Fibroblast of lung (primary cell): ENCODE measurements at regions not wholly inside any gene's neighbourhood (a gene's known extent, or its start where the extent isn't known, plus 50 kb on each side); places are given as distances from the start of the nearest gene placed in this dataset.

Experiments
- DNase-seq, 2 donors: peaks; one replicate each; pipeline versions ENCODE4 v3.0.0 to v3.0.0-alpha.2; 2010; ENCODE audit warnings: low read depth in 2 of 2
- H2AFZ ChIP-seq: 2 replicates; pipeline ENCODE4 v1.5.1; 2012; ENCODE audit warnings: low read length, control low read depth, inconsistent platforms
- H3K27ac ChIP-seq: 2 replicates; pipeline ENCODE4 v1.5.1; 2011; ENCODE audit warnings: low read length, control low read depth; ENCODE audit not compliant: insufficient read depth
- H3K27me3 ChIP-seq: 2 replicates; pipeline ENCODE4 v1.5.1; 2011; ENCODE audit warnings: mild to moderate bottlenecking, low read length; ENCODE audit not compliant: control insufficient read depth, insufficient read depth
- H3K36me3 ChIP-seq: 2 replicates; pipeline ENCODE4 v1.5.1; 2011; ENCODE audit warnings: low read length; ENCODE audit not compliant: control insufficient read depth, insufficient read depth
- H3K4me1 ChIP-seq: 2 replicates; pipeline ENCODE4 v1.5.1; 2011; ENCODE audit warnings: low read length; ENCODE audit not compliant: control insufficient read depth, insufficient read depth; ENCODE audit errors: extremely low read depth
- H3K4me2 ChIP-seq: 2 replicates; pipeline ENCODE4 v1.5.1; 2011; ENCODE audit warnings: low read length, control low read depth; ENCODE audit not compliant: insufficient read depth; ENCODE audit errors: extremely low read depth
- H3K4me3 ChIP-seq, 4 experiments: fragments of 200-600 bp in 1 of 4; sonication (generic) in 1 of 4; replicated peaks in 1 of 4; 2 replicates each; pipeline ENCODE4 v1.5.1; 2011 to 2016; ENCODE audit warnings: low read length in 4 of 4, low read depth in 3 of 4, mild to moderate bottlenecking in 3 of 4, control low read depth in 2 of 4, inconsistent platforms in 1 of 4, mixed read lengths in 1 of 4; ENCODE audit not compliant: insufficient read depth in 1 of 4; ENCODE audit errors: control extremely low read depth in 1 of 4
- H3K79me2 ChIP-seq: 2 replicates; pipeline ENCODE4 v1.5.1; 2012; ENCODE audit warnings: mild to moderate bottlenecking, low read length, inconsistent platforms; ENCODE audit not compliant: control insufficient read depth, insufficient read depth
- H3K9ac ChIP-seq: 2 replicates; pipeline ENCODE4 v1.5.1; 2011; ENCODE audit warnings: mild to moderate bottlenecking, low read length, control low read depth; ENCODE audit not compliant: insufficient read depth
- H3K9me3 ChIP-seq: 2 replicates; pipeline ENCODE4 v1.5.1; 2012; ENCODE audit warnings: low read depth, low read length; ENCODE audit not compliant: control insufficient read depth, insufficient read depth
- H4K20me1 ChIP-seq: 2 replicates; pipeline ENCODE4 v1.5.1; 2011; ENCODE audit warnings: low read length; ENCODE audit not compliant: control insufficient read depth, insufficient read depth; ENCODE audit errors: extremely low read depth
- CTCF ChIP-seq, 2 donors: IDR thresholded peaks in 1 of 2; conservative IDR thresholded peaks in 1 of 2; 1 replicate in 1 of 2; 2 replicates in 1 of 2; pipeline ENCODE4 v1.5.1; 2011 to 2012; ENCODE audit warnings: low read length in 2 of 2, control low read depth in 1 of 2, inconsistent platforms in 1 of 2, low read depth in 1 of 2, mild to moderate bottlenecking in 1 of 2
- EZH2 ChIP-seq: IDR thresholded peaks from 2 replicates; pipeline ENCODE4 v1.5.1; 2012; ENCODE audit warnings: low read length, control low read depth, mild to moderate bottlenecking; ENCODE audit errors: missing control alignments

GRCh38 chr7:91653286-91653685 lies 227.2 kb downstream of the MTERF1 start:
- no peaks in the 10 kb centered on the region for H3K36me3 ChIP-seq
- no peak overlapping the region for H3K4me2 ChIP-seq
- no peak overlapping the region for H3K27ac ChIP-seq
- DNase-seq: peak; percentile 24 to 33
- no peaks in the 10 kb centered on the region for H3K79me2 ChIP-seq
- H4K20me1 ChIP-seq: no peaks in the 10 kb centered on the region
- H3K27me3 ChIP-seq: no peaks in the 10 kb centered on the region
- H2AFZ ChIP-seq: no peak overlapping the region
- H3K4me3 ChIP-seq: no peak overlapping the region
- H3K9me3 ChIP-seq: no peaks in the 10 kb centered on the region
- TF ChIP-seq CTCF (conservative IDR thresholded peaks at IDR 0.05 in 1 of 2, IDR thresholded peaks at IDR 0.05 in 1 of 2; ENCODE audit: low read depth in 1 of 2, low read length in 2 of 2) (no peak), EZH2 (no peak)
- H3K4me1 ChIP-seq: no peaks in the 10 kb centered on the region
- no peak overlapping the region for H3K9ac ChIP-seq

- TF ChIP-seq CTCF (conservative IDR thresholded peaks at IDR 0.05 in 1 of 2, IDR thresholded peaks at IDR 0.05 in 1 of 2; ENCODE audit: low read depth in 1 of 2, low read length in 2 of 2): no peak
- TF ChIP-seq EZH2: no peak
- H3K36me3 ChIP-seq: no peaks in the 10 kb centered on the region
- peak in 1 of 2 donors; percentile 80 for DNase-seq
- no peaks in the 10 kb centered on the region for H4K20me1 ChIP-seq
- H2AFZ ChIP-seq: no peak overlapping the region
- H3K9ac ChIP-seq: no peak overlapping the region
- H3K27me3 ChIP-seq: no peaks in the 10 kb centered on the region
- H3K4me3 ChIP-seq: no peak overlapping the region
- no peaks in the 10 kb centered on the region for H3K4me1 ChIP-seq
- no peak overlapping the region for H3K4me2 ChIP-seq
- H3K9me3 ChIP-seq: no peaks in the 10 kb centered on the region
- no peak overlapping the region for H3K27ac ChIP-seq
- no peaks in the 10 kb centered on the region for H3K79me2 ChIP-seq
These were observed 224.8 kb downstream of the MTERF1 start for GRCh38 chr7:91655656-91656055.

GRCh38 chr7:91656541-91657482 lies 223.7 kb downstream of the MTERF1 start:
- Histone ChIP-seq H3K4me1 (no peaks in the 10 kb centered on the region), H3K79me2 (no peaks in the 10 kb centered on the region), H3K9me3 (no peaks in the 10 kb centered on the region), H3K27ac (no peak overlapping the region), H3K27me3 (no peaks in the 10 kb centered on the region), H3K9ac (no peak overlapping the region), H3K4me3 (no peak overlapping the region), H3K4me2 (peak overlapping the region; percentile 33), H3K36me3 (no peaks in the 10 kb centered on the region), H2AFZ (no peak overlapping the region), H4K20me1 (no peaks in the 10 kb centered on the region)
- TF ChIP-seq CTCF (conservative IDR thresholded peaks at IDR 0.05 in 1 of 2, IDR thresholded peaks at IDR 0.05 in 1 of 2; ENCODE audit: low read depth in 1 of 2, low read length in 2 of 2) (no peak), EZH2 (no peak)
- peak; percentile 79 to 86 for DNase-seq
